ENCODE measurements at regions not wholly inside any gene's neighbourhood (a gene's known extent, or its start where the extent isn't known, plus 50 kb on each side); places are given as distances from the start of the nearest gene placed in this dataset.

- no peak for TF ChIP-seq POLR2AphosphoS5 (IDR thresholded peaks at IDR 0.05)
- no peak for TF ChIP-seq CTCF (IDR thresholded peaks at IDR 0.05)
- TF ChIP-seq EP300 (IDR thresholded peaks at IDR 0.05): no peak
- no peak for TF ChIP-seq POLR2A (IDR thresholded peaks at IDR 0.05)
These were observed 242.2 kb downstream of the SPTSSA start for GRCh38 chr14:34219661-34220377.
